ENCODE measurements at regions not wholly inside any gene's neighbourhood (a gene's known extent, or its start where the extent isn't known, plus 50 kb on each side); places are given as distances from the start of the nearest gene placed in this dataset.

- TF ChIP-seq POLR2A (IDR thresholded peaks at IDR 0.05) (no peak), CTCF (IDR thresholded peaks at IDR 0.05) (no peak)
- WGBS: 65% methylated on average over 4 of the region's 4 CpGs
- Histone ChIP-seq H3K27me3 (replicated peaks; ENCODE audit: insufficient read depth) (no peaks in the 10 kb centered on the region), H3K4me1 (replicated peaks) (no peaks in the 10 kb centered on the region), H3K27ac (no peak overlapping the region), H3K4me3 (no peak overlapping the region), H3K9me3 (no peaks in the 10 kb centered on the region), H3K36me3 (no peaks in the 10 kb centered on the region)
- DNase-seq (ENCODE audit: low spot score): no peak
- intact Hi-C loops (cut with DNase I): no loop called here
These were observed 1068.8 kb upstream of the ADGRL4 start for GRCh38 chr1:80075351-80075750.

GRCh38 chr1:80072563-80072962 is 1066.0 kb upstream of the ADGRL4 start:
- Histone ChIP-seq H3K36me3 (no peaks in the 10 kb centered on the region), H3K4me3 (no peak overlapping the region), H3K4me1 (replicated peaks) (no peaks in the 10 kb centered on the region), H3K27me3 (replicated peaks; ENCODE audit: insufficient read depth) (no peaks in the 10 kb centered on the region), H3K27ac (no peak overlapping the region), H3K9me3 (no peaks in the 10 kb centered on the region)
- TF ChIP-seq CTCF (IDR thresholded peaks at IDR 0.05): no peak
- no peak for TF ChIP-seq POLR2A (IDR thresholded peaks at IDR 0.05)
- no peak for TF ChIP-seq POLR2AphosphoS5 (IDR thresholded peaks at IDR 0.05)
- intact Hi-C loops (cut with DNase I): no loop called here
- 98% methylated on average over 2 of the region's 2 CpGs for WGBS
- DNase-seq (ENCODE audit: low spot score): no peak

GRCh38 chr1:80066060-80066459 is 1059.5 kb upstream of the ADGRL4 start:
- no peak for TF ChIP-seq POLR2AphosphoS5 (IDR thresholded peaks at IDR 0.05)
- no peak for TF ChIP-seq POLR2A (IDR thresholded peaks at IDR 0.05)
- no peak for TF ChIP-seq CTCF (IDR thresholded peaks at IDR 0.05)
- Histone ChIP-seq H3K4me3 (no peak overlapping the region), H3K9me3 (no peaks in the 10 kb centered on the region), H3K36me3 (no peaks in the 10 kb centered on the region), H3K27me3 (replicated peaks; ENCODE audit: insufficient read depth) (no peaks in the 10 kb centered on the region), H3K4me1 (replicated peaks) (no peaks in the 10 kb centered on the region), H3K27ac (no peak overlapping the region)
- no peak for DNase-seq (ENCODE audit: low spot score)
- WGBS: 7% methylated on average over 2 of the region's 2 CpGs
- intact Hi-C loops (cut with DNase I): no loop called here

GRCh38 chr1:80064524-80064923 is 1058.0 kb upstream of the ADGRL4 start:
- Histone ChIP-seq H3K36me3 (no peaks in the 10 kb centered on the region), H3K27ac (no peak overlapping the region), H3K27me3 (replicated peaks; ENCODE audit: insufficient read depth) (no peaks in the 10 kb centered on the region), H3K4me3 (no peak overlapping the region), H3K9me3 (no peaks in the 10 kb centered on the region), H3K4me1 (replicated peaks) (no peaks in the 10 kb centered on the region)
- intact Hi-C loops (cut with DNase I): no loop called here
- TF ChIP-seq POLR2A (IDR thresholded peaks at IDR 0.05) (no peak), POLR2AphosphoS5 (IDR thresholded peaks at IDR 0.05) (no peak), CTCF (IDR thresholded peaks at IDR 0.05) (no peak)
- no peak for DNase-seq (ENCODE audit: low spot score)
- 40% methylated on average over 2 of the region's 2 CpGs for WGBS

GRCh38 chr1:80059940-80060339 is 1053.4 kb upstream of the ADGRL4 start:
- no peaks in the 10 kb centered on the region for H3K4me1 ChIP-seq (replicated peaks)
- no peaks in the 10 kb centered on the region for H3K27me3 ChIP-seq (replicated peaks; ENCODE audit: insufficient read depth)
- H3K4me3 ChIP-seq: no peak overlapping the region
- TF ChIP-seq POLR2AphosphoS5 (IDR thresholded peaks at IDR 0.05) (no peak), CTCF (IDR thresholded peaks at IDR 0.05) (no peak), POLR2A (IDR thresholded peaks at IDR 0.05) (no peak)
- no peak for DNase-seq (ENCODE audit: low spot score)
- H3K36me3 ChIP-seq: no peaks in the 10 kb centered on the region
- H3K27ac ChIP-seq: no peak overlapping the region
- intact Hi-C loops (cut with DNase I): no loop called here
- 80% methylated on average over 4 of the region's 4 CpGs for WGBS
- H3K9me3 ChIP-seq: no peaks in the 10 kb centered on the region

Measured in prostate gland (tissue), 2 donors.